ENCODE measurements at regions not wholly inside any gene's neighbourhood (a gene's known extent, or its start where the extent isn't known, plus 50 kb on each side); places are given as distances from the start of the nearest gene placed in this dataset.

GRCh38 chr18:43649649-43650357 lies 372.5 kb upstream of the SYT4 start:
- TF ChIP-seq CTCF (IDR thresholded peaks at IDR 0.05) (no peak), EZH2 (IDR thresholded peaks at IDR 0.05; ENCODE audit: borderline replicate concordance, insufficient read depth, low read depth, low read length, poor library complexity, severe bottlenecking) (no peak)

Data from B cell (primary cell).